IPS-20b (cell line): ENCODE measurements at regions not wholly inside any gene's neighbourhood (a gene's known extent, or its start where the extent isn't known, plus 50 kb on each side); places are given as distances from the start of the nearest gene placed in this dataset.
A peak's percentile ranks its signal among the peaks of the same experiment; 100 is the strongest.
"Not testable (repeated sequence)": the region's sequence is repeated elsewhere in the genome, so short reads cannot be mapped to it uniquely, and the experiment has no call there.

ENCODE experiments used
- H3K27ac ChIP-seq: one replicate; pipeline ENCODE4 v1.5.1; 2013; ENCODE audit warnings: low read length
- H3K27me3 ChIP-seq: 2 replicates; pipeline ENCODE4 v1.6.1; 2013; ENCODE audit warnings: mild to moderate bottlenecking, low read length, inconsistent platforms; ENCODE audit not compliant: insufficient read depth
- H3K36me3 ChIP-seq: 2 replicates; pipeline ENCODE4 v1.6.1; 2013; ENCODE audit warnings: low read depth, mild to moderate bottlenecking, inconsistent platforms, low read length, moderate library complexity; ENCODE audit not compliant: insufficient read depth
- H3K4me1 ChIP-seq: 2 replicates; pipeline ENCODE4 v1.6.1; 2013; ENCODE audit warnings: mild to moderate bottlenecking, control low read depth, inconsistent platforms, low read length, moderate library complexity; ENCODE audit not compliant: insufficient read depth
- H3K4me3 ChIP-seq: 2 replicates; pipeline ENCODE4 v1.5.1; 2013; ENCODE audit warnings: mild to moderate bottlenecking, low read length, inconsistent platforms
- H3K9ac ChIP-seq: 2 replicates; pipeline ENCODE4 v1.6.1; 2013; ENCODE audit warnings: low read depth, mild to moderate bottlenecking, inconsistent platforms, low read length, moderate library complexity
- H3K9me3 ChIP-seq: 2 replicates; pipeline ENCODE4 v1.6.1; 2013; ENCODE audit warnings: mild to moderate bottlenecking, low read depth, low read length, inconsistent platforms; ENCODE audit not compliant: insufficient read depth

GRCh38 chr17:13659051-13659450 lies 57.3 kb upstream of the HS3ST3A1 start:
- H3K27me3 ChIP-seq, H3K4me3 ChIP-seq, H3K9ac ChIP-seq, H3K9me3 ChIP-seq, H3K36me3 ChIP-seq, H3K27ac ChIP-seq, H3K4me1 ChIP-seq: not testable (repeated sequence)

- H3K4me3 ChIP-seq, result no peak overlapping the region
- no peaks in the 10 kb centered on the region for H3K9me3 ChIP-seq
- no peak overlapping the region for H3K9ac ChIP-seq
- no peak overlapping the region for H3K27ac ChIP-seq
- H3K27me3 ChIP-seq, result no peaks in the 10 kb centered on the region
- no peaks in the 10 kb centered on the region for H3K4me1 ChIP-seq
- H3K36me3 ChIP-seq, result no peaks in the 10 kb centered on the region
These were observed 64.3 kb upstream of the HS3ST3A1 start for GRCh38 chr17:13665872-13666635.

- Histone ChIP-seq H3K9ac (0 out of 2 replicates have a peak overlapping the region, but pooled peaks have one; percentile 14), H3K9me3 (no peaks in the 10 kb centered on the region), H3K4me3 (peak overlapping the region; percentile 24; the same call in 1 of the 2 replicates), H3K27me3 (no peaks in the 10 kb centered on the region), H3K4me1 (peaks cover 10% of the 10 kb centered on the region; the same call in 1 of the 2 replicates), H3K36me3 (no peaks in the 10 kb centered on the region), H3K27ac (no peak overlapping the region)
These were observed 69.6 kb upstream of the HS3ST3A1 start for GRCh38 chr17:13671341-13671740.

GRCh38 chr17:13671771-13672170 lies 70.0 kb upstream of the HS3ST3A1 start:
- Histone ChIP-seq H3K9me3 (no peaks in the 10 kb centered on the region), H3K27ac (no peak overlapping the region), H3K4me1 (peaks cover 10% of the 10 kb centered on the region; the same call in 1 of the 2 replicates), H3K27me3 (no peaks in the 10 kb centered on the region), H3K36me3 (no peaks in the 10 kb centered on the region), H3K9ac (0 out of 2 replicates have a peak overlapping the region, but pooled peaks have one; percentile 14), H3K4me3 (peak overlapping the region; percentile 24; the same call in 1 of the 2 replicates)

- Histone ChIP-seq H3K9me3 (no peaks in the 10 kb centered on the region), H3K36me3 (no peaks in the 10 kb centered on the region), H3K4me1 (no peaks in the 10 kb centered on the region), H3K9ac (no peak overlapping the region), H3K27ac (no peak overlapping the region), H3K27me3 (no peaks in the 10 kb centered on the region), H3K4me3 (no peak overlapping the region)
These were observed 76.6 kb upstream of the HS3ST3A1 start for GRCh38 chr17:13678361-13678760.

GRCh38 chr17:13678841-13679240 lies 77.1 kb upstream of the HS3ST3A1 start:
- no peaks in the 10 kb centered on the region for H3K9me3 ChIP-seq
- H3K27me3 ChIP-seq, result no peaks in the 10 kb centered on the region
- H3K4me1 ChIP-seq, result no peaks in the 10 kb centered on the region
- H3K36me3 ChIP-seq, result no peaks in the 10 kb centered on the region
- no peak overlapping the region for H3K9ac ChIP-seq
- no peak overlapping the region for H3K4me3 ChIP-seq
- H3K27ac ChIP-seq, result no peak overlapping the region

GRCh38 chr17:13688716-13689115 lies 87.0 kb upstream of the HS3ST3A1 start:
- Histone ChIP-seq H3K36me3 (no peaks in the 10 kb centered on the region), H3K9ac (no peak overlapping the region), H3K9me3 (no peaks in the 10 kb centered on the region), H3K4me1 (no peaks in the 10 kb centered on the region), H3K27ac (no peak overlapping the region), H3K4me3 (no peak overlapping the region), H3K27me3 (no peaks in the 10 kb centered on the region)

- no peak overlapping the region for H3K4me3 ChIP-seq
- no peak overlapping the region for H3K9ac ChIP-seq
- no peaks in the 10 kb centered on the region for H3K36me3 ChIP-seq
- H3K9me3 ChIP-seq, result no peaks in the 10 kb centered on the region
- no peak overlapping the region for H3K27ac ChIP-seq
- H3K27me3 ChIP-seq, result no peaks in the 10 kb centered on the region
- H3K4me1 ChIP-seq, result no peaks in the 10 kb centered on the region
These were observed 89.1 kb upstream of the HS3ST3A1 start for GRCh38 chr17:13690806-13691205.

GRCh38 chr17:13694934-13695333 lies 93.2 kb upstream of the HS3ST3A1 start:
- H3K27me3 ChIP-seq, result no peaks in the 10 kb centered on the region
- H3K27ac ChIP-seq, result no peak overlapping the region
- H3K36me3 ChIP-seq, result no peaks in the 10 kb centered on the region
- H3K4me3 ChIP-seq, result no peak overlapping the region
- H3K4me1 ChIP-seq, result no peaks in the 10 kb centered on the region
- H3K9ac ChIP-seq, result no peak overlapping the region
- H3K9me3 ChIP-seq, result no peaks in the 10 kb centered on the region

GRCh38 chr17:13698832-13699231 lies 97.1 kb upstream of the HS3ST3A1 start:
- no peak overlapping the region for H3K27ac ChIP-seq
- H3K36me3 ChIP-seq, result no peaks in the 10 kb centered on the region
- no peaks in the 10 kb centered on the region for H3K9me3 ChIP-seq
- H3K9ac ChIP-seq, result no peak overlapping the region
- no peaks in the 10 kb centered on the region for H3K4me1 ChIP-seq
- H3K4me3 ChIP-seq, result no peak overlapping the region
- H3K27me3 ChIP-seq, result no peaks in the 10 kb centered on the region

GRCh38 chr17:13699261-13699660 lies 97.5 kb upstream of the HS3ST3A1 start:
- no peaks in the 10 kb centered on the region for H3K27me3 ChIP-seq
- H3K4me1 ChIP-seq, result no peaks in the 10 kb centered on the region
- no peak overlapping the region for H3K4me3 ChIP-seq
- no peaks in the 10 kb centered on the region for H3K9me3 ChIP-seq
- H3K9ac ChIP-seq, result no peak overlapping the region
- H3K27ac ChIP-seq, result no peak overlapping the region
- no peaks in the 10 kb centered on the region for H3K36me3 ChIP-seq

- Histone ChIP-seq H3K4me3 (no peak overlapping the region), H3K9ac (no peak overlapping the region), H3K4me1 (no peaks in the 10 kb centered on the region), H3K27ac (no peak overlapping the region), H3K27me3 (no peaks in the 10 kb centered on the region), H3K9me3 (no peaks in the 10 kb centered on the region), H3K36me3 (no peaks in the 10 kb centered on the region)
These were observed 100.5 kb upstream of the HS3ST3A1 start for GRCh38 chr17:13702266-13702665.
